Breast epithelium (tissue), 4 donors: ENCODE measurements at regions not wholly inside any gene's neighbourhood (a gene's known extent, or its start where the extent isn't known, plus 50 kb on each side); places are given as distances from the start of the nearest gene placed in this dataset.
"Not testable (repeated sequence)": the region's sequence is repeated elsewhere in the genome, so short reads cannot be mapped to it uniquely, and the experiment has no call there.

Source experiments
- DNase-seq, 2 donors: peaks; one replicate each; pipeline ENCODE4 v3.0.0-alpha.2; 2019; ENCODE audit warnings: low spot score in 2 of 2
- H3K27ac ChIP-seq, 2 donors: fragments of 200-600 bp; sonication (generic) in 1 of 2; one replicate each; pipeline ENCODE4 v1.5.1; 2016 to 2019; ENCODE audit warnings: mild to moderate bottlenecking in 1 of 2
- H3K27me3 ChIP-seq, 2 donors: fragments of 200-600 bp; sonication (generic) in 1 of 2; one replicate each; pipeline versions ENCODE4 v1.5.1 to v1.6.0; 2017 to 2019; ENCODE audit warnings: control low read depth in 1 of 2, mild to moderate bottlenecking in 1 of 2
- H3K36me3 ChIP-seq: fragments of 200-600 bp; one replicate; pipeline ENCODE4 v1.5.1; 2019
- H3K4me1 ChIP-seq, 2 donors: fragments of 200-600 bp; sonication (generic); one replicate each; pipeline ENCODE4 v1.5.1; 2016 to 2019; ENCODE audit warnings: control low read depth in 1 of 2
- H3K4me3 ChIP-seq, 3 donors: fragments of 200-600 bp; sonication (generic); 1 replicate in 2 of 3; 2 replicates in 1 of 3; pipeline ENCODE4 v1.5.1; 2016 to 2019; ENCODE audit warnings: mild to moderate bottlenecking in 3 of 3, moderate library complexity in 2 of 3
- H3K9me3 ChIP-seq, 2 donors: fragments of 200-600 bp; sonication (generic) in 1 of 2; one replicate each; pipeline ENCODE4 v1.5.1; 2016 to 2019; ENCODE audit warnings: control low read depth in 1 of 2
- POLR2A ChIP-seq: fragments of 450-650 bp; IDR thresholded peaks from one replicate; pipeline ENCODE4 v1.6.1; 2016; ENCODE audit warnings: antibody characterized with exemption, mild to moderate bottlenecking, moderate library complexity
- POLR2AphosphoS5 ChIP-seq, 3 donors: sonication (generic); formaldehyde crosslinking; IDR thresholded peaks; one replicate each; pipeline ENCODE4 v1.6.1; 2017; ENCODE audit warnings: antibody characterized with exemption in 3 of 3
- intact Hi-C: fragments of 100-400 bp; cut with DNase I; formaldehyde crosslinking; loops from one replicate; pipeline ENCODE4 v1.15.1; 2023; ENCODE audit warnings: low total_unique reads
- TF ChIP-seq, protein P1 (sequence below), 3 donors: fragments of 450-650 bp; IDR thresholded peaks; one replicate each; pipeline ENCODE4 v1.5.1; 2016 to 2017; ENCODE audit warnings: antibody characterized with exemption in 3 of 3, mild to moderate bottlenecking in 3 of 3, moderate library complexity in 3 of 3

- TF ChIP-seq, protein P1, sequence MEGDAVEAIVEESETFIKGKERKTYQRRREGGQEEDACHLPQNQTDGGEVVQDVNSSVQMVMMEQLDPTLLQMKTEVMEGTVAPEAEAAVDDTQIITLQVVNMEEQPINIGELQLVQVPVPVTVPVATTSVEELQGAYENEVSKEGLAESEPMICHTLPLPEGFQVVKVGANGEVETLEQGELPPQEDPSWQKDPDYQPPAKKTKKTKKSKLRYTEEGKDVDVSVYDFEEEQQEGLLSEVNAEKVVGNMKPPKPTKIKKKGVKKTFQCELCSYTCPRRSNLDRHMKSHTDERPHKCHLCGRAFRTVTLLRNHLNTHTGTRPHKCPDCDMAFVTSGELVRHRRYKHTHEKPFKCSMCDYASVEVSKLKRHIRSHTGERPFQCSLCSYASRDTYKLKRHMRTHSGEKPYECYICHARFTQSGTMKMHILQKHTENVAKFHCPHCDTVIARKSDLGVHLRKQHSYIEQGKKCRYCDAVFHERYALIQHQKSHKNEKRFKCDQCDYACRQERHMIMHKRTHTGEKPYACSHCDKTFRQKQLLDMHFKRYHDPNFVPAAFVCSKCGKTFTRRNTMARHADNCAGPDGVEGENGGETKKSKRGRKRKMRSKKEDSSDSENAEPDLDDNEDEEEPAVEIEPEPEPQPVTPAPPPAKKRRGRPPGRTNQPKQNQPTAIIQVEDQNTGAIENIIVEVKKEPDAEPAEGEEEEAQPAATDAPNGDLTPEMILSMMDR (IDR thresholded peaks at IDR 0.05) = no peak
- TF ChIP-seq POLR2A (no peak), POLR2AphosphoS5 (IDR thresholded peaks at IDR 0.05) (no peak)
- no peaks in the 10 kb centered on the region for H3K27me3 ChIP-seq
- H3K27ac ChIP-seq = no peak overlapping the region
- no peak overlapping the region for H3K4me3 ChIP-seq
- DNase-seq = no peak
- intact Hi-C loops = no loop called here
- no peaks in the 10 kb centered on the region for H3K4me1 ChIP-seq
- H3K9me3 ChIP-seq = no peaks in the 10 kb centered on the region
- no peaks in the 10 kb centered on the region for H3K36me3 ChIP-seq
These were observed 629.3 kb upstream of the ST8SIA4 start for GRCh38 chr5:101532430-101532829.

GRCh38 chr5:101531026-101531425 is 627.9 kb upstream of the ST8SIA4 start:
- intact Hi-C loops = no loop called here
- no peaks in the 10 kb centered on the region for H3K4me1 ChIP-seq
- peaks cover 0 to 4% of the 10 kb centered on the region in 2 donors for H3K9me3 ChIP-seq
- H3K36me3 ChIP-seq = no peaks in the 10 kb centered on the region
- DNase-seq = no peak
- H3K4me3 ChIP-seq = no peak overlapping the region
- H3K27me3 ChIP-seq = no peaks in the 10 kb centered on the region
- no peak for TF ChIP-seq POLR2A
- TF ChIP-seq, protein P1 (IDR thresholded peaks at IDR 0.05) = no peak
- no peak for TF ChIP-seq POLR2AphosphoS5 (IDR thresholded peaks at IDR 0.05)
- no peak overlapping the region for H3K27ac ChIP-seq

- H3K27me3 ChIP-seq, H3K4me1 ChIP-seq, intact Hi-C loops: not testable (repeated sequence)
These were observed 626.0 kb upstream of the ST8SIA4 start for GRCh38 chr5:101529094-101529493.

DNA sequence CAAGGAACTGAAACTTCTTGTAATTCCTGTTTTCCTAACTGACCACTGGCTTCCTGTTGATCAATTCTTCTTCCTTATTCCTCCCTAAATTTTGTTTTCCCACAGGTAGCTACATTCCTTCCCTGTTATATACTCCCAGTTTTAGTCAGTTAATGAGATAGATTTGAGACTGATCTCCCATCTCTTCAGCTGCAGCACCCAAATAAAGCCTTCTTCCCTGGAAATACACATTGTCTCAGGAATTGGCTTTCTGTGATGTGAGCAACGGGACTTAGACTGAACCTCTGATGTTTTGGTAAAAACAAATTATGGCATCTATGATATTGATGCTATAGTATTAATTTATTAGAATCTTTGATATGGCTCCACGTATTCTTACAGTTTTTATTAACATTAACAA is 617.3 kb upstream of the ST8SIA4 start:
- DNase-seq = no peak
- no peak for TF ChIP-seq POLR2AphosphoS5 (IDR thresholded peaks at IDR 0.05)
- TF ChIP-seq, protein P1 (IDR thresholded peaks at IDR 0.05) = no peak
- no peak for TF ChIP-seq POLR2A
- intact Hi-C loops = loop anchor here (2.0 kb wide), 1 partner anchor 18 kb away; no protein-coding TSS in a partner anchor
- Histone ChIP-seq H3K27me3 (no peaks in the 10 kb centered on the region), H3K9me3 (no peaks in the 10 kb centered on the region), H3K4me3 (no peak overlapping the region), H3K27ac (no peak overlapping the region), H3K4me1 (no peaks in the 10 kb centered on the region), H3K36me3 (no peaks in the 10 kb centered on the region)

More at GRCh38 chr5:101529094-101529493, 626.0 kb upstream of the ST8SIA4 start:
- not testable (repeated sequence) for H3K36me3 ChIP-seq, DNase-seq, H3K27ac ChIP-seq, H3K9me3 ChIP-seq, H3K4me3 ChIP-seq

DNA sequence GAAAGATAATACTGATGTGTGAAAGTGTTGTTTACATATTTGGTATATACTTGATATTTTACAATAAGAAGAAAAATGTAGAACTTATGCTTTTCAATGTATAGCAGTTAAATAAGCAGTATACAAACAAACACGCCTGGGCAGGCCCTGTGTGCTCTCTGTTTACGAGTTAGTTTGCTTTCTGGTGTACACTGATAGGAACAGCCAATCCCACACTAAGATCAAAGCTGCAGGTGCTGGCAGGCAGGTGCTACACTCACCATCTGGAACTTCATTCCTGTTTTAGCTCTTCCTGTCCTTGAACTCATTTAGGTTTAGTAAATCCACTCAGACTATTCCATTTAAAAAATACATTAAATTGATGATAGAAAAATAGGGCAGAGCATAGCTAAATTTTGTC is 614.7 kb upstream of the ST8SIA4 start:
- no peak for TF ChIP-seq POLR2AphosphoS5 (IDR thresholded peaks at IDR 0.05)
- no peak for TF ChIP-seq POLR2A
- TF ChIP-seq, protein P1 (IDR thresholded peaks at IDR 0.05) = no peak
- Histone ChIP-seq H3K36me3 (no peaks in the 10 kb centered on the region), H3K4me1 (no peaks in the 10 kb centered on the region), H3K4me3 (no peak overlapping the region), H3K27ac (no peak overlapping the region), H3K9me3 (no peaks in the 10 kb centered on the region), H3K27me3 (no peaks in the 10 kb centered on the region)
- no peak for DNase-seq
- intact Hi-C loops = no loop called here

GRCh38 chr5:101515721-101516120 is 612.6 kb upstream of the ST8SIA4 start:
- no peaks in the 10 kb centered on the region for H3K36me3 ChIP-seq
- no peaks in the 10 kb centered on the region for H3K27me3 ChIP-seq
- no peak overlapping the region for H3K4me3 ChIP-seq
- no peak for DNase-seq
- no peaks in the 10 kb centered on the region for H3K9me3 ChIP-seq
- intact Hi-C loops = no loop called here
- no peaks in the 10 kb centered on the region for H3K4me1 ChIP-seq
- no peak overlapping the region for H3K27ac ChIP-seq
- no peak for TF ChIP-seq POLR2A
- TF ChIP-seq POLR2AphosphoS5 (IDR thresholded peaks at IDR 0.05) = no peak
